ENCODE measurements at regions not wholly inside any gene's neighbourhood (a gene's known extent, or its start where the extent isn't known, plus 50 kb on each side); places are given as distances from the start of the nearest gene placed in this dataset.
A peak's percentile ranks its signal among the peaks of the same experiment; 100 is the strongest.

DNA sequence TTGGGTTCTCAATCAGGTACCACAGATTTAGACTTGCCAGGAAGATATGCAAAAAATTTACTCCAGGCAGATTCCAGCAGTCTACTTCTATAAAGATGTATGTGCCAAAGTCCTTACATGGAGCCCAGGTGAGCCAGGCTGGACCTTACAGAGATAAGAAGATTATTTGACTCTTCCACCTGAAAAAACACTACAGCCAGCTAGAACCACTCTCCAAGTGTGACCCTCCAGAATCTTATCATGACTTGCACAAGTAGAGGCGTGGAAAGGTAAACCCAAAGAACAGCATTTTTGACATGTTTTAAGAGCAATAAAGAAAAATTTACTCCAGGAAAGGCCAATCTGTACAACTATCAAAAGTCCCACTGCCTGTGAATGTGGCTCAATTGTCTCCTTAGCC, 146.8 kb upstream of the DPT start:
- DNase-seq = no peak

DNA sequence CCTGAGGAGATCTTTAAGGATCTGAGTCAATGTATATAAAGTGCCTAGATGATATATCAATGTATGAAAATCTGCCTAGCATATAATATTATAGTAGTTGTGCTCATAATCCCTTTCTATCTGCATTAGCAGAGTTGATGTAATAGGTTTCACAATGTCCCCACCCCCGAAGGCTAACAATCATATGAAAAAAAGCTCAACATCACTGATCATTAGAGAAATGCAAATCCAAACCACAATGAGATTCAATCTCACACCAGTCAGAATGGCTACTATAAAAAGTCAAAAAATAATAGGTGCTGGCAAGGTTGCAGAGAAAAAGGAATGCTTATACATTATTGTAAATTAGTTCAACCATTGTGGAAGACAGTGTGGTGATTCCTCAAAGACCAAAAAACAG, 147.8 kb upstream of the DPT start:
- DNase-seq = no peak

DNA sequence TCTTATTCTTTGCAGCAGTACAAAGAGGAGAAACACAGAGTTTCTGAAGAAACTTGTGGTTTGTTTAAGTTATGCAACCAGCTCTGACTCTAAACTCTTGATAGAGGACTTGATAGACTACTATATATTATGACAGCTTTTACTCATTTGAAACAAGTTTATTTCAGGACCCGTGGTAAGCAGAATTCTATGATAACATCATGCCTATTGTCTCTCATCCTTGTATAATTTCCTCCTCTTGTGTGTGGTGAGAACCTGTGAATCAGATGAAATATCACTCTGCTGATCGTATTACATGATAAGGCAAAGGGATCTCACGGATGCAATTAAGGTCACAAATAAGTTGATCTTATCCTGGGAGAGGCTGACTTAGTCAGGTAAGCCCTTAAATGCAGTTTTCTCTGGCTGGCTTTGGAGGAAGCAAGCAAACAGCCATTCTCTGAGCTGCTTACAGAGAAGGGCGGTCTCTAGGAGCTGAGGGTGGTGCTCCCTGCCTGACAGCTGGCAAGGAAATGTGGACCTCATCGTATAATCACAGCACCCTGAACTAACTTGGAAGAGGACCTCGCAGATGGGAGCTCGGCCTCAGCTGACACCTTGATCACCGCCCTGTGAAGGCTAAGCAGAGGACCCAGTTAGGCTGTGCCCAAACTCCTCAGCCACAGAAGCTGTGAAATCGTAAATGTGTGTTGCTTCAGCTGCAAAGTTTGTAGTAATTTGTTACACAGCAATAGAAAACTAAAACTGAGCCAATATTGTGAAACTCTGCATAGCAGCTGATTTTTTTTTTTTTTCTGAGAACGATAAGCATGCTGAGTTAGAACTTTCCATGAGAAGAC, 151.1 kb upstream of the DPT start:
- peak; percentile 64 for DNase-seq

DNA sequence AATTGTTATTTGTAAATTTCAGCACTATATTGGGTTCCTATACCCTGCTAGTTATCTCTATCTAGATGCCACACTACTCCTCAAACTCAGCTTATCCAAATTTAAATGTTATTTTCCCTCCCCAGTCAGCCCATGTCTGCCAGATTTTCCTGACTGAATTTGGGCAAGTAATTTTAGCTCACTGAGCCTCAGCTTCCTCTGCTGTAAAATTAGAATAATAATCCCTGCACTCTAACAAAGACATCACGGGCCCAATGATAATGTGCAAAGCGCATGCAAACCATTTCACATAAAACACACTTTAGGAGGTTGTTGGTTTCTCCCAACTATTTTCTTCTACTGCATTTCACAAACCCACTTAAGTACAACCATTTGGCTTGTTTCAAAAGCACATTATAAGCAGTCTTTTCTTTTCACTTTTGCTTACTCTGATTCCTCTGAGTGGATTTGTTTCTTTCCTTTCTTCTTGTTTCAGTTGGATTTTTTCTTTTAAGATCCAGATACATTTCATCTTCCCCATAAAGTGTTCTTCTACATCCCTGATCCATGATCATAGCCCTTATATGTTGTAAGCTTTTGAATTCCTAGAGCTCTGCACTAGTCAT, 152.8 kb upstream of the DPT start:
- DNase-seq = no peak

DNA sequence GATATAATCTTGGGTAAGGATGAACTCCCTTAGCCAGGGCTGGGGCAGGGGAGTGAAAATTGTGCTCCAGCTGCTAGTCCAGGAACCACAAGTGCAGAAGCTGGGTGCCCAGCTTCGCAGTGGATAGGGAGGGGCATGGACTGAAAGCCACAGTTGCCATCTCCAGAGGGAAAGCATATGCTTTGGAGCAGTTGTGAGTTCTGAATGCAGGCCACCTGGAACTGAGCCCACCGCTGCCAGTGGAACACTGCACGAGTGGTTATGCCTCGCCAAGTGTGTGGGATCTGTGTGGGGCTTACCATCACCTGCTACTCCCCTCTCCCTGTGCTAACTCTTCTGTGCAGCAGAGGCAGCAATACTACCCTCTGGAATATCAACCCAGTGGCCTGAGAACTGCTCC, 158.4 kb upstream of the DPT start:
- DNase-seq = no peak

DNA sequence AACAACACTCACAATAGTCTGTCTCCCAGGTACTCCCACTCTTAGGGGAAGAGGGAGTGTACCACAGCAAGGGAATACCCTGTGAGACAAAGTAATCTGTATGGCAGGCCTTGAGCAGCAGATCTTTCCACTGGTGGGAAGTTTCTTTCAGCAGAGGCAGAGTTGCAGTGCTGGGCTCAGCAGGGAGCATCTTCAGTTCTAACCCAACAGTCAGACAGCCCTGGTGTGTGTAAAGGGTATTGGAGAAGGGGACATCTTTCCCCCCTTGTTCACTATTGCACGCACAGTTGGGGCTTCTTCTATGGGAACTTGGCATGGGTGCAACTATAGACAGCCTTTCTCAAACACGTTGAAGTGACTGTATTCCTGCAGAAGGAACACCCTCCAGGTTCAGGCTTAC, 159.4 kb upstream of the DPT start:
- no peak for DNase-seq

DNA sequence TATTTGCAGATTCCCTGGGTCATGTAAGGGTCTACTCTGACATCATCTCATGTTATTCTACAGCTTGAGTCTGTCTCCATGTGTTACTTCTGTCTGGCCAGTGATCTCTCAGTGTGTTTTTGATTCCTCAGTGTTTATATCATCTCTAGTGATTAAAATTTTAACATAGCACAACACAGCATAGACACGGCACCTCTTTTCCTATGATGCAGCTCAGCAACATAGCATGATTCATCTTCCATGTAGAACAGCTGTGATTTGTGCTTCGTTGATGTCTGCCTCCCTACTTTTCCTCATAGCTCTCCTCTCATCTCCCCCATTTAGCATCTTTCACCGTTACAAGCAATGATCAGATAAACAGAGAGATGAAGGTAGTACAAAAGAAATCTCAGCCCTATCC, 163.9 kb upstream of the DPT start:
- DNase-seq = no peak

DNA sequence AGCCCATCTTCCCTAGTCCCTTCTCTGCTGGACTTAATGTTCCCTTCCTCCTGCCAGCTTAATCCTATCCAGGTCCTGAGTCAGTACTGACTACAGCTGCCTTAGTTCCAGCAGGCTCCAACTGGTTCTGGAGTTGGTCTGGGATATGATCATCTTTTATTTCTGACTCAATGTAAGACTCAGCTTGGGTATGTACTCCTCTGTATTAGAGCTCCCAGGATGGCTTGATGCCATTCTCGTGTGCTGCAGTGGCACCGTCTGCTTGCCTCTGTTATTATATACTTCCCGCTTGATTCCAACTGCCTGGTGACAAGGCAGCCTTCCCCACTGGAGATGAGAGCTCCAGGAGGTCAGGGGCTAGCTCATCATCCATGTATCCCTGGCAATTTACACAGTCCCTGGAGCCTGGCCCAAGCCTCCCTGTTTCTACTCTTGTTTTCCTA, 164.4 kb upstream of the DPT start:
- DNase-seq = no peak

DNA sequence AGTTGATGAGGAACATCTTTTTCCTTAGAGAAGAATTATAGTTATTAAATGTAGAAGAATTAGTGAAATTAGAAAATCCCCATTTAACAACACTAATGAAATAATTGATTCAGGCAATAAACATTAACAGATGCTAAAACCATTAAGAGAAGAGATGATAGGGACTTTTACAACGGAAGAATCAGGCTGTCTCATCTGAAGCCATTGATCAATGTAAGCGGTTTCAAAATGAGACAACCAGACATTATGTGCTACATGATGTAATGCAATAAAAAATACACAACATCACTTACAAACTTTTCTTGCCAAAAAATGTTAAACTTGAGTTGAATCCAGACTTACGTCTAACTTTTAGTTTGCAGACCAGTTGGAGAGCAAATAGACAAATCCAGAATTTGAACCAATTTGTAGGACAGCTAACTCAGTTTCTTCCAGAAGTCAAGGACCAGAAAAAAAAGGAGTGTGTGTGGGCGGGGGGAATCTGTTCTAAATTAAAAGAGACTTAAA, 165.4 kb upstream of the DPT start:
- DNase-seq = no peak

DNA sequence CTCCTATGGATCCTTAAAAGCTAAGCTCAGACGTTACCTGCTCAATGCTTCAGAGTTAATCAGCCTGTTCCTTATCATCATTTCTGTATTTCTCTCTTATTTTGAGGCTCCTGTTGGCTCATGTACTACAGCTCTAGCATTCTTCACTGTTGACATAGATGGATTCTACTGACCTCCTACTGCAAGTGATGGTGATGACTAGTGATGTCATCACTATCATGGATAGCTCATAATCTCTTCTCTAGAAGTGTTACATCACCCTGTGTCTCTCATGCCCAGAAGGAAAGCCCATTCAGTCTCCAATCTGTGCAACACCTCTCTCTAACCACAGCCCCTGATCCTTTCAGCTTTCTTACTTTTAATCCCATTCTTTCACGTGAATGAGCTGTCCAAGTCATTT, 168.2 kb upstream of the DPT start:
- DNase-seq = no peak

DNA sequence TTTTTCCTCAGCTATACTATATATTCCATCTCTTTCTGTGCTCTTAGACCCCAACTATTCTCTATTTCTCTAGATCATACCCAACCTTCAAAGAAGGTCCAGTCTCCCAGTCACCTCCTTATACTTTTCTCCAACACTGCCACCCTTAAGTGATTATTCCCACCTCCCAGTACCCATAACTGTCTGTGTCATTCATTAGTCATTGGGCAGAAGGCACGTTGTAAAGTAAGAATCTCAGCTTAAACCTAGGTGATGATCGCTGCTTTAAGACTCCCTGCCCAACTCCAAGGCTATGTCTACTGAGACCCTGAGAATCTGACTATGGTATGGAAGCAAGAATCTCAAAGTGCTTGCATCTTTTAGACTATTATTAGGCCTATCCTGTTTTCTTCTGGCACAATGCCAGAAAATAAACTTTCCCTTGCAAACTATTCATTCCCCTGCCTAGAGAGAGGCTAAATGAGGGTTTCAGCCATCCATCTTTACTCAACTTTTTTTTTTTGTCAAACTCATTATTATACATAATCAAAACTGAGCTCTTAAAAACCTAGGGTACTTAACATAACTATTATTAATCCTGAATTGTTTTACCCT, 174.3 kb upstream of the DPT start:
- DNase-seq = no peak

DNA sequence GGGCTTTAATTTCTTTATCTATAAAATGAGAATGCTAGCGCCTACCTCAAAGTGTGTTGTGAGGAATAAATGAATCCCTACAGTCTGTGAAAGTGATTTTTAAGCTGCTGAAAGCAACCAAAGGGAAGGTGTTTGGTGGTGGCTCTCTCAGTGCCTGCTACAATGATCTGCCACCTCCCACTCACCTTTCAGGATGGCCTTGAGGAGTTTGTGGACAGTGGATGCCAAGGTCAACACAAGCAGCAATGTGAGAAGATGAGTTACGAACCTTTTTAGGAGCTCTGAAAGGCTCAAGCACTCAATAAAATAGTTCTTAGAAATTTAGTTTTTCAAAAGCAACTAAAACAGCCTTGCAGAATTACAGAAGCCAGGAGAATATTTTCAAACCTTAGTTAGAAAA, 176.6 kb upstream of the DPT start:
- no peak for DNase-seq

DNA sequence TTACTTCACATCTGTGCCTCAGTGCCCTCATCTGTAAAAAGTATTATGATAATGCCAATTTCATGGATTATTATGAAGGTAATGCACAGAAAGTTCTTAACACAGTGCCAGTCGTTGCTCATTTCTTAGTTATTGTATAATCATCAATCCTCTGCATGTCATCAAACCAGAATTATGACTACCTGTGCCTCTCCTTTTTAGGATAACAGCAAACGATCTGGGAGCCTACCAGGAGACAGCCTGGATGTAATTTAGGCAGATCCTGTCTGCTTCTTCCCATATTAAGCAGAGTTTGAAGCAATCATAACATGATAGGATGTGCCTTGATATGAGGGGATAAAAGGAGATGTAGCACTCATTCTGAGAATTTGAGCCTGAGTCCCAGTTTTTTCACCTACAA, 177.4 kb upstream of the DPT start:
- no peak for DNase-seq

DNA sequence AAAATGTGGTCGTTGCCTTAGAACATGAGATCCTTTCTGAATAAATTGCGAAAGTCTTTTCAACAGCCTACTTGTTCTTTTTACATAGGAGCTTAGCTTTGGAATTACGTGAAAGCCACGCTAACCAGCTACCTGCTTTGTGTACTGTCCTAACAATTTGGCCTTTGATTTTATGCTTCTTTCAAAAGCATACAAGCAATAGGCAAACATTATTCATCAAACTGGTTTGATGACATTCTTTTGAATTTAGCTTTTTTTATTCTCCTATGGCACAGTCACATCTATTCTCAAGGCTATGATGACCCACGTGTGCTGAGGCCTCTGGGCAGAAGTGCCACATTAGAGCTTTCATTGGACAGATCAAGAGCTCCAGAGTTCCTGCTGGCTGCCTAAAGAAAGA, 178.0 kb upstream of the DPT start:
- no peak for DNase-seq

DNA sequence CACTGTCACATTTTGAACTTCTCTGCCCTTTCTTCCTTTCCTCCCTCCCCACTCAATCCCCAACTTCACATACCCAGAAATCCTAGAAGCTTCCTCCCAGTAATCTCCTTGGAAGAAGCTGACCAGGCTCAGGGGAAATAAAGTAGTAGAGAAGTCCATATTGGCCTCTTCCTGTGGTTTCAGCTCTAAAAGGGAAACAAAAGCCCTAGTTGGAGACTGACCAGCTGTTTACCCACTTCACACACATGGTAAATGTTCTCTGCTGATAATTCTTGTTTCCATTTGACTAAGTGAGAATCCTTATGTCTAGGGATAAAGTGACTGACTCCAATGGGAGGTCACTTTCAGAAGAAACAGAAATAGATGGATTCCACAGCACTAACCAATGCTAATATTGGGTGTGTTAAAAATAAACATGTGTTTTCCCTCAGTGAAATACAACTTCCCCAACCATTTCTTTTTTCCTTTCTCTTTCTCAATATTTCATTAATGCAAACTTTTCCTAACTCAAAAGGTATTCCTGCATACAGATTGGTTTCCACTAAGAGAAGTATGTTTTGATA, 178.9 kb upstream of the DPT start:
- DNase-seq = no peak

DNA sequence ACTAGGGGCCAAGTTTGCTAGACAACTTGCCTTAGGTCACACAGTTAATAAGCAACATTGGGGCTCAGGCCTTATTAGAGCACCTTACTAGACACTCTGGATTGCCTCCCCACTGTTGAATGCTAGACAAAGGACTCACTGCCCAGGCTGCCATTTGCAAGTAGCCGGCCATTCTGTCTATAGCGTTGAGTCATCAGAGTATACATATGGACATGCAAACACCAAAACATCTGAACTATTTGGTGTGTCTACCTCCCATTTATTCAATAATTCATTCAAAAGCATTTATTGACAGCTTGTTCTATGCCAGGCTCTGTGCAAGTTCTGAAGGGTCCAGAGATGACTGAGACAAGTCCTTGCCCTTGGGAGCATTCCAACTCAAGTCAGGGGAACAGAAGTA, 181.4 kb upstream of the DPT start:
- no peak for DNase-seq

DNA sequence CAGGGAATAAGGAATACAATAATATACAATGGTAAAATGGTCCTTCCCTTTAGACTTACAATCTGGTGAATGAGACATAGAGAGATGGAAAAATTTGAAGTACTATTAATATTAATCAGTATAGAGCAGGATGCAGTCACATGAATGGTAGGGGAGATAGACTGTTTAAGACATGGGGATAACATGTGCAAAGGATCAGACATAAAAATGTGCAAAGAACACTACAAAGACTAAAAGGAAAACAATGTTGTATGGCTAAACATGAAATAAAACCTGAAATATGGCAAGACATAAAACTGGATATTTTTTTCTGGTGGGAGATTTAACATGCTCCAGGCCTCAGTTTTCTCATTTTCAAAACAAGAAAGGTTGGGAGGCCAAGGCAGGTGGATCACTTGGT, 182.4 kb upstream of the DPT start:
- DNase-seq = no peak

DNA sequence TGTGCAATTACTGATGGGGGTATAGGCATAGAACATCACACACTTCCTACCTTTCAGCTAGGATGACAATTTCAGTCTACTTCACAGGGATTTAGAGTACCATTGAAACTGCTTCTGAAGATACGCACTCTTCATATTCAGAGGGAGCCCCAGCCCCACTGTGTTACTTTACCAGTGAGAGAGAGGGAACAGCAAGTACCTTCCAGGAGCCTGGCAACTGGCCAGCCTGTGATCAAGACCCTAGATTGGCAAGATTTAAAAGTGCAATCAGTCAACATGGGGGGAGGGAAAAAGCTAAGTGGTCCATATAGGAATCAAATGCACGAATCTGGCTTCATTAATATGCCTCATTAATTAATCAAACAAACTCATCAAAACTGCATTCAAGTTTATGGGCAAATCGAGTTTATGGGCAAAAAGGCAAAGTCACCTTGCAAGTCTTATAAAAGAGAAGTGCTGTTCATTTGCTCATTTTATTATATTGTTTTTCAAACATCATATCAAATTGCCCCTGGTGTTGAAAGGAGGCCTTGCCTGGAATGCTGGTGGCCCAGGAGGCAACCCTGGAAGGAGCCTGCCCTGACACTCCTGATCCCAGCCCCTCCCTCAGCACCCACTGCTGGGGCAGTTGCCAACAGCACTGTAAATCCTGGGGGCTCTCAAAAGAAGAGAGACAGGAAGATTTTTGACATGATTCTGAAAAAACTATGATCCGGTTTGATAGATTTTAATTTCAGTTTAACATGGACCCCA, 184.9 kb upstream of the DPT start:
- DNase-seq = no peak

DNA sequence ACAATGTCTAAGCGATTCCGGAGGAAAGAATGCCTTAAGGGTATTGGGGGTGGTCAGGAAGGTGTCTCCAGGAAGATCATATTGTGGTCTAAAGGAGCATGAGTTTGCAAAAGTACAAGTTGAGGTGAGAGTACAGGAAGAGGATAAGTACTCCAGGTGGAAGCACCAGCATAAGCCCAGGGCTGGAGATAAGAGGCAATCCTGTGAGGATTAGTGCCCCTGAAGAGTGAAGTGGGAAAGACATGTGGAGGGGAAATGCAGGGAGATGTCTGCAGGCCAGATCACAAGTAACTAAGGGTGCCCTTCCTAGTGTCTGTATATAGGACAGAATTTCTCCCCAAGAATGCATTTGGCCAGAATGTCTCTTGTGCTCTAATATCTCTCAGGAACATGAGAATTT, 188.3 kb upstream of the DPT start:
- DNase-seq = no peak

DNA sequence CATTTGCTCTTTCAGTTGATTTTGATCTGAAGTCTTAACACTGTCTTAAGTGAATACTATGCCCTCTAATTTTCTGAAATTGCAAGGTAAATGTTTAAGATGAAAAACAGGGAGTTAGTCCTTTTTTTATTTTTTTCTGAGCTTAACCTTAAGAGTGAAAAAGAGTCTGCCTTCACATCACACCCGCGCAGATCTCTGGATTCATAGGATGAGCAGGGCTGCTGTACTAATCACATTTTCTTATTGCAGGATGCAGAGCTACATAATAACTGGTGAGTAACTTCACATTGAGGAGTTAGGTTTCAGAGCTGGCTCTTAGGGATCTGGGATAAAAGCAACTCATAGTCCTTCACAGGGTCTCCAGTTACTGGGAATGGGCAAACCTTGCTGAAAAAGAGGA, 188.7 kb upstream of the ATP1B1 start:
- DNase-seq = peak; percentile 57

DNA sequence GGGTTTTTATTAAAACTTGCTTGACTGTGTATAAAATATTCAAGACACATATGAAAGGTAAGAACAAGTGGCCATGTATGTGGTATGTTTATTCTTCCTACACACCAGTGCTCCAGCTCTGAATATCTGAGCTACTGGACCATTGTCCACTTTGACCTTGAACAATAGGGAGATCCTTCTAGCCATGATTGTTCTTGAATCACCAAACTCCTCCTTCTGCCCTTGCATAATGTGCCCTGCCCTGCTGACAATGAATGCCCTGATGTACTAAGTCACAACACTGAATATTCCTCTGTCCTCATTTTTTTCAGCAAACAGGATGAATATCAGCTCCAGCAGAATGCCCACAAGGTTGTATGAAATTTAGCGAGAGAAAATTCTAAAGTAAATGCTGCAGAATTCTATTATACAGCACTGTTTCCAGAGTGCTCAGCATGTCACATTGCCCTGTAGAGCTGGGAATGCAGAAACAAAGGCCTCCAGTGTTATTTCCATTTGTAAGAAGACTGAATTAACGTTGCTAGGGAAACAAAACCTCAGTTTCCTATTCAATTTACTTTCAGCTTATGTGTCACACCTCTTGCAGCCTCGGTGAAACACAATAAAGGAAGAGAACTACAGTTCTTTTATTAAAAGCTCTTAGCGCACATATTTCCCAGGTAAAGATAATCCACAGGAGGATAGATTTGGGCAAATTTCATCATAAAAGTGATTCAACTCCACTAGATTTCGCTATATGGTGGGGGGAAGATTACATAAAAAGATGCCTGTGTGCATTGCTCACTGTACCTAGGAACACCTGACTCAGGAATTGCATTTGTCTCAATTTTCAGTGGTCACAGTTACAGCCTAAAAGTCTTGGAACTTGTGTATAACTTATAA, 187.4 kb upstream of the ATP1B1 start:
- DNase-seq = no peak

DNA sequence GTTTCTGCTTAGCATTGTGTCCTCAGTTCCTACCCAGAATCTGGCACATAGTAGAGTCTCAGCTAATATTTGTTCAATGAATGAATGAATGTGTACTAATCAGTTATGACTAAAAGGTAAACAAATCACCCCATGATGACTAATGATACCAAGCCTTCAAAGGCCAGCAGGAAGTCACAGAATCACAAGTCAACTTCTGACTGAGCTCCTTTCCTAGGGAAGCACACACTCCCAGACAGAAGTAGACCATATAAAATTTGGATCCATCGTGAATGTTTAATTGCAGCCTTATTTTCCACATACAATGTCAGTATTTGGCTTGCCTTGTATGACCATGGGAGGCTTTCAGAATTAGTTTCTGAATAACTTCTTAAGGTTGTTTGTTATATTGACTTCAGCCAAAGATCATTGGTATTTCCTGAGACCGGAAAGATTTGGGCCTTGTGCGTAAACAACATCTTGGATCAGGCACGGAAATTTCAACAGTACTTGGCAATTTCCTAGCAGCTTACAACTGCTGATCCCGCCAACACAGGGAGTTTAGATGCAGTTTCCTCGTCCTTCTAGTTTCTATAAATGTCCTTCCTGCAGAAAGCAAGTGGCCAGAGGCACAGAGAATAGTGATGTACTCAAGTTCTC, 185.9 kb upstream of the ATP1B1 start:
- no peak for DNase-seq
